PFSK-1 (cell line): ENCODE measurements at regions not wholly inside any gene's neighbourhood (a gene's known extent, or its start where the extent isn't known, plus 50 kb on each side); places are given as distances from the start of the nearest gene placed in this dataset.

ENCODE experiments used
- FOXP2 ChIP-seq: optimal IDR thresholded peaks from 2 replicates; pipeline ENCODE3; 2011; ENCODE audit warnings: borderline replicate concordance, control low read depth, inconsistent platforms; ENCODE audit not compliant: insufficient read depth; ENCODE audit errors: extremely low read length, extremely low read depth
- POLR2AphosphoS5 ChIP-seq: IDR thresholded peaks from 2 replicates; pipeline ENCODE4 v1.6.1; 2012; ENCODE audit warnings: low read depth, mild to moderate bottlenecking, control low read depth, low read length, moderate library complexity
- SIN3A ChIP-seq: IDR thresholded peaks from 2 replicates; pipeline ENCODE4 v1.6.1; 2012; ENCODE audit warnings: mild to moderate bottlenecking, low read length, moderate library complexity, borderline replicate concordance; ENCODE audit not compliant: insufficient read depth
- TAF1 ChIP-seq: IDR thresholded peaks from 2 replicates; pipeline ENCODE4 v1.6.1; 2012; ENCODE audit warnings: low read length, control low read depth, borderline replicate concordance; ENCODE audit not compliant: insufficient read depth
- TF ChIP-seq, protein P1 (sequence below), 2 experiments: IDR thresholded peaks; 2 replicates each; pipeline versions ENCODE4 v1.6.1 to v1.8.0; 2011 to 2012; ENCODE audit warnings: low read depth in 2 of 2, low read length in 2 of 2, control low read depth in 1 of 2, inconsistent platforms in 1 of 2, mild to moderate bottlenecking in 1 of 2, moderate library complexity in 1 of 2; ENCODE audit not compliant: insufficient read depth in 1 of 2

DNA sequence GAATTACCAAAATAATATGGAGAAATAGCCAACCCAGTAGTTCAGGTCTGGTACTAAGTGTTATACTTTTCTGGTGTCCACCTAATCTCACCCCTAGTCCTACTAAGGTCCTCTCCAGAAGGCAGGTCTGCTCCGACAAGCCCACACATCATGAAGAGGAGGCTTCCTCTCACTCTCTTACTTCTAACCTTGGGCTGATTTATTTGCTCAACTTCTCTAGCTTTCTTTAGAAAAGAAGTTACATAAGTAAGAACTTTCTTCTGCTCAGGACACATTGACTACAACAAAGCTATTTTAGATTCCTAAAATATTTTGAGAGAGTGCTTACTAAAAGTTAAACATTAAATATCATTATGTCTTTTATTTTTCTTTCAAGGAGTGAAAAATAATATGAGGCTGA is 329.7 kb upstream of the NREP start:
- TF ChIP-seq SIN3A (no peak), FOXP2 (no peak), POLR2AphosphoS5 (no peak), TAF1 (no peak)
- TF ChIP-seq, protein P1, sequence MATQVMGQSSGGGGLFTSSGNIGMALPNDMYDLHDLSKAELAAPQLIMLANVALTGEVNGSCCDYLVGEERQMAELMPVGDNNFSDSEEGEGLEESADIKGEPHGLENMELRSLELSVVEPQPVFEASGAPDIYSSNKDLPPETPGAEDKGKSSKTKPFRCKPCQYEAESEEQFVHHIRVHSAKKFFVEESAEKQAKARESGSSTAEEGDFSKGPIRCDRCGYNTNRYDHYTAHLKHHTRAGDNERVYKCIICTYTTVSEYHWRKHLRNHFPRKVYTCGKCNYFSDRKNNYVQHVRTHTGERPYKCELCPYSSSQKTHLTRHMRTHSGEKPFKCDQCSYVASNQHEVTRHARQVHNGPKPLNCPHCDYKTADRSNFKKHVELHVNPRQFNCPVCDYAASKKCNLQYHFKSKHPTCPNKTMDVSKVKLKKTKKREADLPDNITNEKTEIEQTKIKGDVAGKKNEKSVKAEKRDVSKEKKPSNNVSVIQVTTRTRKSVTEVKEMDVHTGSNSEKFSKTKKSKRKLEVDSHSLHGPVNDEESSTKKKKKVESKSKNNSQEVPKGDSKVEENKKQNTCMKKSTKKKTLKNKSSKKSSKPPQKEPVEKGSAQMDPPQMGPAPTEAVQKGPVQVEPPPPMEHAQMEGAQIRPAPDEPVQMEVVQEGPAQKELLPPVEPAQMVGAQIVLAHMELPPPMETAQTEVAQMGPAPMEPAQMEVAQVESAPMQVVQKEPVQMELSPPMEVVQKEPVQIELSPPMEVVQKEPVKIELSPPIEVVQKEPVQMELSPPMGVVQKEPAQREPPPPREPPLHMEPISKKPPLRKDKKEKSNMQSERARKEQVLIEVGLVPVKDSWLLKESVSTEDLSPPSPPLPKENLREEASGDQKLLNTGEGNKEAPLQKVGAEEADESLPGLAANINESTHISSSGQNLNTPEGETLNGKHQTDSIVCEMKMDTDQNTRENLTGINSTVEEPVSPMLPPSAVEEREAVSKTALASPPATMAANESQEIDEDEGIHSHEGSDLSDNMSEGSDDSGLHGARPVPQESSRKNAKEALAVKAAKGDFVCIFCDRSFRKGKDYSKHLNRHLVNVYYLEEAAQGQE (IDR thresholded peaks at IDR 0.05; ENCODE audit: insufficient read depth in 1 of 2, low read depth in 2 of 2, low read length in 2 of 2) = no peak

DNA sequence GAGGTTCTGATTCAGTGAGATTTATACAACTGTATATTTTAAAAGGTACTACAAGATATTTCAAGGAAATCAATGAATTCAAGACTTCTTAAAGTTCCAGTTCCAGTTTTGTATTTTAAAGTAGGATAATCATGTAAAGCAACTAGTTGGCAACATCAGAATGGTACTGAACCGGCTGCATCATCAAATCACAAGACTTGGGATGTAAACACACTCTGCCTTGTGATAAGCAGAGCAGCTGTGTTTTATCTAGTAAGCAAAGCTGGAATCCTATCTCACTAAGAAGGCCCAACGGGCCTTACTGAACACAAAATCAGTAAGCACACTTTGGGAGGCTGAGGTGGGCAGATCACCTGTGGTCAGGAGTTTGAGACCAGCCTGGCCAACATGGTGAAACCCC is 327.2 kb upstream of the NREP start:
- no peak for TF ChIP-seq FOXP2
- no peak for TF ChIP-seq TAF1
- TF ChIP-seq POLR2AphosphoS5 = no peak
- TF ChIP-seq, protein P1 (IDR thresholded peaks at IDR 0.05; ENCODE audit: insufficient read depth in 1 of 2, low read depth in 2 of 2, low read length in 2 of 2) = no peak
- TF ChIP-seq SIN3A = no peak

DNA sequence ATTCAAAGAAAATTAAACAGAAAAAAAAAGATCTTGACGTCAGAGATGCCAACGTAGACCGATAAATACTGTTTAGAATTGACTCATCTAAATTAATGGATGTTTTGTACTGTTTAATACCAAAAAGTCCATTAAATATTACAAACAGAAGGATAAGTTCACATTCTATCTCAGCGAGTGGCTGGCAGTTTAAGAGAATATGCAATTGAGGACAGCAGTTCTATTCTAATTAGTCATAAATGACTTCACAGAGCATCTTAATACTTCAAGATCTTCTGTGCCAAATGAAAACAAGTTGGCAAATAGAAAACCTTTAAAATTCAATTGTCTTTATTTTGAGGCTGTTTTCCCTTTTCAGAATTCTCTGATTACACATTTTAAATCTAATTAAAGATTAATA is 326.6 kb upstream of the NREP start:
- TF ChIP-seq, protein P1 (IDR thresholded peaks at IDR 0.05; ENCODE audit: insufficient read depth in 1 of 2, low read depth in 2 of 2, low read length in 2 of 2) = no peak
- no peak for TF ChIP-seq FOXP2
- TF ChIP-seq SIN3A = no peak

DNA sequence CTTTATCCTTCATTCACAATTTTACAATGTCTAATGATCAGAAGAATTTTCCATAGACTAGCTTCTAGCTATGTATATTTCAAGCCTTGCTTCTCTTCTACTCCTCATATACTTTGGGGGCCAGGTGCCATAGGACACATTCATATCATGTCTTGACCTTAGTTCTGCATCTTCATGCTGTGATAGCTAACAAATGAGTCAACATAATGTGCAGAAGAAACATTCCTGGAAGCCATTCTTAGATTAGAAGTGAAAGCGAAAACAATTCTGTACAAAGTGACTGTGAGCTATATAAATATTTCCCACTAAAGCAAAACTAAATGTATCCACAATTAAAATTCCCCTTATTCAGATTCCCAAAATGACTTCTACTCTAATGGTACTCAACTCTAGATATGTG is 320.2 kb upstream of the NREP start:
- TF ChIP-seq SIN3A (no peak), TAF1 (no peak), FOXP2 (no peak), POLR2AphosphoS5 (no peak)
- TF ChIP-seq, protein P1 (IDR thresholded peaks at IDR 0.05; ENCODE audit: insufficient read depth in 1 of 2, low read depth in 2 of 2, low read length in 2 of 2) = no peak

- no peak for TF ChIP-seq TAF1
- TF ChIP-seq FOXP2 = no peak
- TF ChIP-seq POLR2AphosphoS5 = no peak
- no peak for TF ChIP-seq SIN3A
- TF ChIP-seq, protein P1 (IDR thresholded peaks at IDR 0.05; ENCODE audit: insufficient read depth in 1 of 2, low read depth in 2 of 2, low read length in 2 of 2) = no peak
Measured at GRCh38 chr5:112070022-112070421, 313.0 kb upstream of the NREP start.
